Fibroblast of mammary gland (primary cell): ENCODE measurements at regions not wholly inside any gene's neighbourhood (a gene's known extent, or its start where the extent isn't known, plus 50 kb on each side); places are given as distances from the start of the nearest gene placed in this dataset.
"Not testable (repeated sequence)": the region's sequence is repeated elsewhere in the genome, so short reads cannot be mapped to it uniquely, and the experiment has no call there.

Experiments used
- DNase-seq: peaks from one replicate; pipeline ENCODE4 v3.0.0-alpha.2; 2010; ENCODE audit warnings: low read depth
- H3K4me3 ChIP-seq: 2 replicates; pipeline ENCODE4 v1.5.1; 2011; ENCODE audit warnings: low read depth, mild to moderate bottlenecking, low read length, moderate library complexity; ENCODE audit not compliant: control insufficient read depth
- TF ChIP-seq, protein P1 (sequence below): conservative IDR thresholded peaks from 2 replicates; pipeline ENCODE4 v1.5.1; 2011; ENCODE audit warnings: low read depth, low read length, inconsistent platforms; ENCODE audit not compliant: control insufficient read depth, insufficient read depth

DNA sequence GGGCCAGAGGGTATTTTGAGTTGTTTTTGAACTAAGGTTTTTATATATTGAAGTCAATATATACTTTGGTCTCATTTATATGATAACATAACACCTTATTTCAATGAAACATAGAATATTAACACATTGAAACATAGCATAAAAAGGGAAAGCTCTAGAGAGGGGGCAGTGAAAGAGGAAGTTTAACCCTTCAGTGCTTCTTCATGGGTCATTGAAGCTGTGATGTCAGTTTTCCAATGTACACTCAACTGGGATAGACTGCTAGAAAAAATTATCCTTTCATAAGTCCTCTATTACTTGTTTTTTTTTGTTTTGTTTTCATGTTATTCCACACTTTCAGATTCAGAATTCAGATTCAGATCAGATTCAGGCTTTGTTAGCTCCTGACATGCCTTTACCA, 442.7 kb downstream of the EPHA5 start:
- TF ChIP-seq, protein P1, sequence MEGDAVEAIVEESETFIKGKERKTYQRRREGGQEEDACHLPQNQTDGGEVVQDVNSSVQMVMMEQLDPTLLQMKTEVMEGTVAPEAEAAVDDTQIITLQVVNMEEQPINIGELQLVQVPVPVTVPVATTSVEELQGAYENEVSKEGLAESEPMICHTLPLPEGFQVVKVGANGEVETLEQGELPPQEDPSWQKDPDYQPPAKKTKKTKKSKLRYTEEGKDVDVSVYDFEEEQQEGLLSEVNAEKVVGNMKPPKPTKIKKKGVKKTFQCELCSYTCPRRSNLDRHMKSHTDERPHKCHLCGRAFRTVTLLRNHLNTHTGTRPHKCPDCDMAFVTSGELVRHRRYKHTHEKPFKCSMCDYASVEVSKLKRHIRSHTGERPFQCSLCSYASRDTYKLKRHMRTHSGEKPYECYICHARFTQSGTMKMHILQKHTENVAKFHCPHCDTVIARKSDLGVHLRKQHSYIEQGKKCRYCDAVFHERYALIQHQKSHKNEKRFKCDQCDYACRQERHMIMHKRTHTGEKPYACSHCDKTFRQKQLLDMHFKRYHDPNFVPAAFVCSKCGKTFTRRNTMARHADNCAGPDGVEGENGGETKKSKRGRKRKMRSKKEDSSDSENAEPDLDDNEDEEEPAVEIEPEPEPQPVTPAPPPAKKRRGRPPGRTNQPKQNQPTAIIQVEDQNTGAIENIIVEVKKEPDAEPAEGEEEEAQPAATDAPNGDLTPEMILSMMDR = no peak
- no peak overlapping the region for H3K4me3 ChIP-seq
- no peak for DNase-seq

DNA sequence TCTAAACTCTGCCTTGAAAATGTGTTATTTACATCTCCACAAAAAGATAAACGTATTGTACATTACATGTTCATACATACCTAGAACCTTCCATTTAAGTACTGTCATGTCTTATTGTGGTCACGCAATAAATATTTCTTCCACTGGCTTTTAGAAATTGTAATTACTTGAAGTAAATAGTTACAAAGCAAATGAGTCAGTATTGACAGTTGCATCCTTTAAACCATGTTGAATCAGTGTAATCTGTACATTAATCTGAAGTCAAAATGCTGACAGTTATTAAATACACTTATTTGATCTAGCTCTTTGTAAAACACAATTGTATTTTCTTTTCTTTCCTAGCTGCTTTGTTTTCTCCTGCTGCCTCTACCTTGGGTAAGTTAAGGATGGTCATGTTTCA, 446.7 kb downstream of the EPHA5 start:
- TF ChIP-seq, protein P1 = no peak
- H3K4me3 ChIP-seq = no peak overlapping the region
- DNase-seq = no peak

DNA sequence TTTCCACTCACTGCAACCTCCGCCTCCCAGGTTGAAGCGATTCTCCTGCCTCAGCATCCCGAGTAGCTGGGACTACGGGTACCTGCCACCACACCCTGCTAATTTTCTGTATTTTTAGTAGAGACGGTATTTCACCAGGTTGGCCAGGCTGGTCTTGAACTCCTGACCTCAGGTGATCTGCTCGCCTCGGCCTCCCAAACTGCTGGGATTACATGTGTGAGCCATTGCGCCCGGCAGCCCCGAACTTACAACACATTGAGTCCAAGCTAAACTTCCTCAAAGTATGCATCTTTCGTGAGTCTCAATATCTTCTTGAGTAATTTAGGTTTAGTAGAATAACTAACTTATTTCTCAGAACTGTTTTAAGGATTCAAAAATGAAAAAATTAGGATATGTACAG, 447.2 kb downstream of the EPHA5 start:
- H3K4me3 ChIP-seq, DNase-seq: not testable (repeated sequence)

DNA sequence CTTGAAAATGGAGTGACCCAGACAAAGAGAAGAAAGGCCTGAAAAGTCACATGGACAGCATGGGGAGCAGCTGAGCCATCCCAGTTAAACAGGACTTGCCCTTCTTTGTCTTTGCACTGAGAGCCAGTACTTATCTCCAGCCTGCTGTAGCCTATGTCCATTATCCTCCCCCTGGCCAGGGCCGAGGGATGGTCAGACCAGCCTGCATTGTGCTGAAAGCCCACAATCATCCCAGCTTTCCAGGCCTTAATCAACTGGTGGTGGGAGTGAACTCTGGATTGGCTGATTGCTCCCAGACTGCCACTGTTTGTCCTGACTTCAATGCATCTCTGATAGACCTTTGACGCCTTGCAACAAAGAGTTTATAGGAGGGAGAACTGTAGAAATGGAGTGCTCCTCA, 453.1 kb downstream of the EPHA5 start:
- no peak overlapping the region for H3K4me3 ChIP-seq
- no peak for DNase-seq
- TF ChIP-seq, protein P1 = no peak

DNA sequence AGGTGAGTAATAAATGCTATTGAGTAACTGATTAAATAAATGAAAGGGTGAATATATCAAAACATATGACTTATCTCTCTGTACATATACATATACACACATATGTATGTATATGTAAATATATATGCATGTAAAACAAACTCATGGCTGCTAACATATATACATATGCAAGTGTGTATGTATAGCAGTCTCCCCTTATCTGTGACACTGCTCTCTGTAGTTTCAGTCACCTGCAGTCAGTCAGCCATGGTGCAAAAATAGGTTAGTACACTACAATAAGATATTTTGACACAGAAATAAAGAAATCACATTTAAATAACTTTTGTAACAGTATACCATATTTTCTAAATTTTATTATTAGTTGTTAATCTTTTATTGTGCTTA, 467.4 kb downstream of the EPHA5 start:
- no peak for DNase-seq
- TF ChIP-seq, protein P1 = no peak
- H3K4me3 ChIP-seq = no peak overlapping the region

DNA sequence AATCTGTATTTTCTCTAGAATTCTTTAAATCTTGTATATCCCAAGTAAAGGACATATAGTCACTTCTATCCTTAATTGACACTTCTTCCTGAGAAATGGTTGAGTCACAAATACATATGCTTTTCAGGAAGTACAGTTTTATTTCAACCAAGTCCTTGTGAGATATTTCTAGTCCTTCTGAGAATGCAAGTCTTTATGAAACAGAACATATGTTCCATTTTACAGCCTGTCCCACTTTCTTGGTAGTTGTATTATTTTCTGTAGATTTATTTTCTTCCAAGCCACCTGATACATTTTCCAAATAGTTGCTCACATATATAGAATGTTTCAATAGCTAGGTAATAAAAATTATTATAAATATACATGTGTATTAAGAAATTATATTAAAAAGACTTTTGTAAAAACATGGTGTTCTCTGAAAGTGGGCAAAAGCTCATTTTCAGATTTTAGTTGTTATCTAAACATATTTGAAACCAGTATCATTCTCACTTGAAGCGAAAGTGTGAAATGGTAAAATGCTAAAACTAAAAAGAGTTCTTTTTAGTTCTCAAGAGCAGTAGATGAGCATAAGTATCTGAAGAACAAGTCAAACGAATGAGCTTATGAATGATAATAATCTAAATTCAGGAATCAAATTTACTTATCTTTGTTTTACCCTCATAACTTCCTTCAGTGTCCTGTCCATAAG, 468.0 kb downstream of the EPHA5 start:
- TF ChIP-seq, protein P1 = no peak
- no peak overlapping the region for H3K4me3 ChIP-seq
- DNase-seq = no peak

DNA sequence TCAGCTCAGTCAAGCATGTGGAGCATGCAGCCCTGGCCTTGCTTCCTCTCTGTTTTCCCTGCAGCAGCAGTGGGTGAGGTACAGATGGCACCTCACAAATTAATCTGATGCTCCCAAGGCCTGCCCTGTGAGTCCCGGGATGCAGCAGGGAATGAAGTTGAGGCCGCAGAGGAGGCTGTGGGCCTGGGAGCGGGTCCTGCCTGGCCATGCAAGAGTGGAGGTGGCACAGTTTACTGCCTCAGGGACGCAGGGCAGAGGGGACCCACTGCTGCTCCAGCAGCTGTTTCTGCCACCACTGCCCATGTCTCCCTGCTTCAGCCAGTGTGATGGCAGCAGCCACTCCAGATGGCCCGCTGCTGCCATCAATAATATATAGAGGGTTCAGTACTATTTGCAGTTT, 474.6 kb downstream of the EPHA5 start:
- TF ChIP-seq, protein P1 = no peak
- no peak for DNase-seq
- no peak overlapping the region for H3K4me3 ChIP-seq

DNA sequence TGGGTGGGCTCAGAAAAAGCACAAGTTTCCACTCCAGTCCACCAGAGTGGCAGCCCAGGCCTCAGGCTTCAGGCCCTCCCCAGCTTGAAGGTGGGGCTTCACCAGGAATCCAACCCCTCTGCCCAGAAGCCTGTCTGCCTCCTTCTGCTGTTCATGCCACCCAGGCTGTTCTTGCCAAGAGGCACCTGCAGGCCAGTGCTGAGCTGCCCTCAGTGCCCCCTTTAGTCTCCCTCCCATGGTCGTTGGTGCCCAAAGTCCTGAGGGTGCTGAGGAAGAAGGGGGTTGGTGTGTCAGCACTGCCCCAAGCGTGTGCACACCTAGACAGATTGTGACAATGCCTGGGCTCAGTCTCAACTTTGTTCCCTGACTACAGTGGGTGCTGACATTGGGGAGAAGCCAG, 475.3 kb downstream of the EPHA5 start:
- TF ChIP-seq, protein P1 = no peak
- no peak overlapping the region for H3K4me3 ChIP-seq
- DNase-seq = no peak
